ENCODE measurements at regions not wholly inside any gene's neighbourhood (a gene's known extent, or its start where the extent isn't known, plus 50 kb on each side); places are given as distances from the start of the nearest gene placed in this dataset.
"Not testable (repeated sequence)": the region's sequence is repeated elsewhere in the genome, so short reads cannot be mapped to it uniquely, and the experiment has no call there.

GRCh38 chr1:229132706-229133105 is 138.2 kb upstream of the RAB4A start:
- ChIA-PET CTCF (no interaction called here), POLR2A (no interaction called here)
- TF ChIP-seq CTCF (IDR thresholded peaks at IDR 0.05; ENCODE audit: control extremely low read depth, extremely low read depth, low read depth, missing control alignments): no peak
- DNase-seq (ENCODE audit: extremely low spot score): no peak

- POLR2A ChIA-PET: no interaction called here
- no peak for DNase-seq (ENCODE audit: extremely low spot score)
- CTCF ChIA-PET: no interaction called here
- no peak for TF ChIP-seq CTCF (IDR thresholded peaks at IDR 0.05; ENCODE audit: control extremely low read depth, extremely low read depth, low read depth, missing control alignments)
Observed at GRCh38 chr1:229133151-229133550, 137.8 kb upstream of the RAB4A start.

GRCh38 chr1:229133811-229134210 is 137.1 kb upstream of the RAB4A start:
- ChIA-PET POLR2A (no interaction called here), CTCF (no interaction called here)
- no peak for DNase-seq (ENCODE audit: extremely low spot score)
- no peak for TF ChIP-seq CTCF (IDR thresholded peaks at IDR 0.05; ENCODE audit: control extremely low read depth, extremely low read depth, low read depth, missing control alignments)

- POLR2A ChIA-PET; CTCF ChIA-PET; DNase-seq (ENCODE audit: extremely low spot score): not testable (repeated sequence)
Observed at GRCh38 chr1:229134381-229135217, 136.3 kb upstream of the RAB4A start.

- no peak for TF ChIP-seq CTCF (IDR thresholded peaks at IDR 0.05; ENCODE audit: control extremely low read depth, extremely low read depth, low read depth, missing control alignments)
- ChIA-PET CTCF (no interaction called here), POLR2A (no interaction called here)
- no peak for DNase-seq (ENCODE audit: extremely low spot score)
Observed at GRCh38 chr1:229135773-229136172, 135.1 kb upstream of the RAB4A start.

GRCh38 chr1:229136822-229137221 is 134.1 kb upstream of the RAB4A start:
- DNase-seq (ENCODE audit: extremely low spot score): no peak
- TF ChIP-seq CTCF (IDR thresholded peaks at IDR 0.05; ENCODE audit: control extremely low read depth, extremely low read depth, low read depth, missing control alignments): no peak
- CTCF ChIA-PET: no interaction called here
- POLR2A ChIA-PET: no interaction called here

- CTCF ChIA-PET: no interaction called here
- no peak for TF ChIP-seq CTCF (IDR thresholded peaks at IDR 0.05; ENCODE audit: control extremely low read depth, extremely low read depth, low read depth, missing control alignments)
- POLR2A ChIA-PET: no interaction called here
Observed at GRCh38 chr1:229137271-229137670, 133.6 kb upstream of the RAB4A start.

More at GRCh38 chr1:229137271-229137670, 133.6 kb upstream of the RAB4A start:
- DNase-seq (ENCODE audit: extremely low spot score): no peak
